Osteoblast (primary cell): ENCODE measurements at regions not wholly inside any gene's neighbourhood (a gene's known extent, or its start where the extent isn't known, plus 50 kb on each side); places are given as distances from the start of the nearest gene placed in this dataset.

ENCODE experiments used
- DNase-seq: peaks from one replicate; pipeline ENCODE4 v3.0.0; 2011; ENCODE audit warnings: low spot score, mixed read lengths; ENCODE audit not compliant: insufficient read length; ENCODE audit errors: missing footprints
- H2AFZ ChIP-seq: 2 replicates; pipeline ENCODE4 v1.6.0; 2011; ENCODE audit warnings: mild to moderate bottlenecking, low read length
- H3K27ac ChIP-seq: 2 replicates; pipeline ENCODE4 v1.5.1; 2011; ENCODE audit warnings: mild to moderate bottlenecking, low read depth, low read length, moderate library complexity
- H3K27me3 ChIP-seq: 2 replicates; pipeline ENCODE4 v1.6.0; 2012; ENCODE audit warnings: mild to moderate bottlenecking, control low read depth, inconsistent platforms, low read length, moderate library complexity; ENCODE audit not compliant: insufficient read depth
- H3K36me3 ChIP-seq: 2 replicates; pipeline ENCODE4 v1.5.1; 2011; ENCODE audit warnings: mild to moderate bottlenecking, low read length, control low read depth, moderate library complexity; ENCODE audit not compliant: insufficient read depth
- H3K4me1 ChIP-seq: 2 replicates; pipeline ENCODE4 v1.5.1; 2011; ENCODE audit warnings: mild to moderate bottlenecking, low read length, control low read depth, moderate library complexity; ENCODE audit not compliant: insufficient read depth
- H3K4me2 ChIP-seq: 2 replicates; pipeline ENCODE4 v1.6.0; 2011; ENCODE audit warnings: mild to moderate bottlenecking, low read length; ENCODE audit not compliant: insufficient read depth
- H3K4me3 ChIP-seq: fragments of 200-600 bp; sonication (generic); 3 replicates; pipeline ENCODE4 v1.5.1; 2012; ENCODE audit warnings: mild to moderate bottlenecking, low read length, inconsistent platforms; ENCODE audit not compliant: insufficient read depth
- H3K79me2 ChIP-seq: 2 replicates; pipeline ENCODE4 v1.6.0; 2012; ENCODE audit warnings: mild to moderate bottlenecking, low read length, control low read depth, inconsistent platforms; ENCODE audit not compliant: insufficient read depth
- H3K9me3 ChIP-seq: 2 replicates; pipeline ENCODE4 v1.5.1; 2011; ENCODE audit warnings: low read depth, low read length, control low read depth
- H4K20me1 ChIP-seq: 2 replicates; pipeline ENCODE4 v1.6.0; 2012; ENCODE audit warnings: mild to moderate bottlenecking, low read length, control low read depth; ENCODE audit not compliant: insufficient read depth
- CTCF ChIP-seq: IDR thresholded peaks from 2 replicates; pipeline ENCODE4 v1.5.1; 2011; ENCODE audit warnings: mild to moderate bottlenecking, low read depth, low read length, moderate library complexity; ENCODE audit errors: extremely low read depth

GRCh38 chr9:108156270-108156998 is 666.9 kb upstream of the KLF4 start:
- no peaks in the 10 kb centered on the region for H3K4me1 ChIP-seq
- H2AFZ ChIP-seq, result no peak overlapping the region
- no peaks in the 10 kb centered on the region for H3K36me3 ChIP-seq
- no peak overlapping the region for H3K4me3 ChIP-seq
- H3K27me3 ChIP-seq, result no peaks in the 10 kb centered on the region
- H3K9me3 ChIP-seq, result no peaks in the 10 kb centered on the region
- peak; percentile 83 for DNase-seq
- no peaks in the 10 kb centered on the region for H3K79me2 ChIP-seq
- H3K27ac ChIP-seq, result no peak overlapping the region
- H3K4me2 ChIP-seq, result peak overlapping the region; percentile 49
- H4K20me1 ChIP-seq, result no peaks in the 10 kb centered on the region
- TF ChIP-seq CTCF, result no peak

- no peaks in the 10 kb centered on the region for H3K27me3 ChIP-seq
- H2AFZ ChIP-seq, result no peak overlapping the region
- H3K9me3 ChIP-seq, result no peaks in the 10 kb centered on the region
- H3K4me2 ChIP-seq, result no peak overlapping the region
- no peaks in the 10 kb centered on the region for H3K79me2 ChIP-seq
- peaks cover 7% of the 10 kb centered on the region for H3K4me1 ChIP-seq
- no peaks in the 10 kb centered on the region for H4K20me1 ChIP-seq
- no peak overlapping the region for H3K27ac ChIP-seq
- no peaks in the 10 kb centered on the region for H3K36me3 ChIP-seq
- DNase-seq, result no peak
- no peak overlapping the region for H3K4me3 ChIP-seq
- TF ChIP-seq CTCF, result no peak
Observed at GRCh38 chr9:108153416-108153815, 663.8 kb upstream of the KLF4 start.

GRCh38 chr9:108150736-108151586 is 661.4 kb upstream of the KLF4 start:
- Histone ChIP-seq H3K79me2 (no peaks in the 10 kb centered on the region), H3K27ac (no peak overlapping the region), H3K4me3 (no peak overlapping the region), H3K4me2 (no peak overlapping the region), H4K20me1 (no peaks in the 10 kb centered on the region), H3K27me3 (no peaks in the 10 kb centered on the region), H3K36me3 (no peaks in the 10 kb centered on the region), H2AFZ (peak overlapping the region; percentile 45), H3K9me3 (no peaks in the 10 kb centered on the region), H3K4me1 (peaks cover 7% of the 10 kb centered on the region)
- DNase-seq, result peak; percentile 54
- no peak for TF ChIP-seq CTCF

- Histone ChIP-seq H3K4me3 (no peak overlapping the region), H3K4me2 (no peak overlapping the region), H3K9me3 (no peaks in the 10 kb centered on the region), H3K36me3 (no peaks in the 10 kb centered on the region), H3K27ac (no peak overlapping the region), H2AFZ (no peak overlapping the region), H3K79me2 (no peaks in the 10 kb centered on the region), H4K20me1 (no peaks in the 10 kb centered on the region), H3K4me1 (peaks cover 7% of the 10 kb centered on the region), H3K27me3 (no peaks in the 10 kb centered on the region)
- no peak for TF ChIP-seq CTCF
- no peak for DNase-seq
Observed at GRCh38 chr9:108149326-108149725, 659.8 kb upstream of the KLF4 start.
